Hepatocyte (in vitro differentiated cells): ENCODE measurements at regions not wholly inside any gene's neighbourhood (a gene's known extent, or its start where the extent isn't known, plus 50 kb on each side); places are given as distances from the start of the nearest gene placed in this dataset.

ENCODE experiments used
- DNase-seq: peaks from one replicate; pipeline ENCODE4 v3.0.0-alpha.2; 2016; ENCODE audit warnings: low spot score
- H2AFZ ChIP-seq: fragments of 200-600 bp; sonication (generic); 2 replicates; pipeline ENCODE4 v1.6.0; 2016; ENCODE audit warnings: antibody characterized with exemption, mild to moderate bottlenecking
- H3K27ac ChIP-seq: fragments of 200-600 bp; sonication (generic); 2 replicates; pipeline ENCODE4 v1.5.1; 2016; ENCODE audit warnings: mild to moderate bottlenecking
- H3K27me3 ChIP-seq: fragments of 200-600 bp; sonication (generic); 2 replicates; pipeline ENCODE4 v1.6.1; 2016
- H3K36me3 ChIP-seq: fragments of 200-600 bp; sonication (generic); replicated peaks from 2 replicates; pipeline ENCODE4 v1.5.1; 2016; ENCODE audit warnings: low read depth; ENCODE audit not compliant: insufficient read depth
- H3K4me1 ChIP-seq: fragments of 200-600 bp; sonication (generic); 2 replicates; pipeline ENCODE4 v1.5.1; 2016; ENCODE audit warnings: mild to moderate bottlenecking, moderate library complexity; ENCODE audit not compliant: insufficient read depth
- H3K4me2 ChIP-seq: fragments of 200-600 bp; sonication (generic); 2 replicates; pipeline ENCODE4 v1.6.0; 2016
- H3K4me3 ChIP-seq: fragments of 200-600 bp; sonication (generic); 2 replicates; pipeline ENCODE4 v1.5.1; 2016; ENCODE audit warnings: mild to moderate bottlenecking
- H3K79me2 ChIP-seq: fragments of 200-600 bp; sonication (generic); 2 replicates; pipeline ENCODE4 v1.6.0; 2017; ENCODE audit warnings: mild to moderate bottlenecking
- H3K9me2 ChIP-seq: fragments of 200-600 bp; sonication (generic); replicated peaks from 2 replicates; pipeline ENCODE4 v1.6.0; 2017; ENCODE audit warnings: mild to moderate bottlenecking; ENCODE audit not compliant: insufficient read depth
- H3K9me3 ChIP-seq: fragments of 200-600 bp; sonication (generic); 2 replicates; pipeline ENCODE4 v1.5.1; 2016; ENCODE audit warnings: low read depth, mild to moderate bottlenecking
- H4K20me1 ChIP-seq: fragments of 200-600 bp; sonication (generic); 2 replicates; pipeline ENCODE4 v1.6.0; 2016; ENCODE audit warnings: mild to moderate bottlenecking; ENCODE audit not compliant: insufficient read depth, poor library complexity, severe bottlenecking
- CTCF ChIP-seq: fragments of 200-600 bp; sonication (generic); IDR thresholded peaks from 2 replicates; pipeline ENCODE4 v1.5.1; 2016; ENCODE audit warnings: antibody characterized with exemption, mild to moderate bottlenecking; ENCODE audit not compliant: poor library complexity
- EZH2 ChIP-seq: fragments of 200-600 bp; sonication (generic); IDR thresholded peaks from 2 replicates; pipeline ENCODE4 v1.6.1; 2016; ENCODE audit warnings: antibody characterized with exemption, mild to moderate bottlenecking, borderline replicate concordance
- EZH2phosphoT487 ChIP-seq: fragments of 200-600 bp; sonication (generic); IDR thresholded peaks from one replicate; pipeline ENCODE4 v1.6.1; 2018; ENCODE audit warnings: antibody characterized with exemption, mild to moderate bottlenecking, low read depth, moderate library complexity; ENCODE audit not compliant: unreplicated experiment, severe bottlenecking
- WGBS: methylation state at CpG from one replicate; pipeline ENCODE4 v1.1.6; 2016; ENCODE audit warnings: low lambda C conversion rate; ENCODE audit errors: missing lambda C conversion rate; 5-methylcytosine and 5-hydroxymethylcytosine counted together

- no peaks in the 10 kb centered on the region for H4K20me1 ChIP-seq
- no peak overlapping the region for H3K27ac ChIP-seq
- no peak overlapping the region for H3K4me3 ChIP-seq
- DNase-seq, result no peak
- no peak overlapping the region for H2AFZ ChIP-seq
- H3K27me3 ChIP-seq, result no peaks in the 10 kb centered on the region
- H3K4me2 ChIP-seq, result no peak overlapping the region
- no peaks in the 10 kb centered on the region for H3K9me3 ChIP-seq
- H3K4me1 ChIP-seq, result no peaks in the 10 kb centered on the region
- WGBS, result 83% methylated on average over 1 of the region's 1 CpG
- H3K79me2 ChIP-seq, result no peaks in the 10 kb centered on the region
- TF ChIP-seq EZH2, result no peak
- TF ChIP-seq CTCF, result no peak
- TF ChIP-seq EZH2phosphoT487, result no peak
- H3K9me2 ChIP-seq, result no peaks in the 10 kb centered on the region
- H3K36me3 ChIP-seq, result no peaks in the 10 kb centered on the region
Observed at GRCh38 chr2:161052214-161052613, 108.0 kb upstream of the TANK start.

- H3K27me3 ChIP-seq, result no peaks in the 10 kb centered on the region
- no peaks in the 10 kb centered on the region for H3K4me1 ChIP-seq
- no peak overlapping the region for H3K4me3 ChIP-seq
- H3K4me2 ChIP-seq, result no peak overlapping the region
- no peak overlapping the region for H3K27ac ChIP-seq
- no peaks in the 10 kb centered on the region for H3K36me3 ChIP-seq
- no peaks in the 10 kb centered on the region for H4K20me1 ChIP-seq
- no peak overlapping the region for H2AFZ ChIP-seq
- TF ChIP-seq EZH2 (no peak), CTCF (no peak), EZH2phosphoT487 (no peak)
- no peaks in the 10 kb centered on the region for H3K9me3 ChIP-seq
- no peak for DNase-seq
- no peaks in the 10 kb centered on the region for H3K79me2 ChIP-seq
- no peaks in the 10 kb centered on the region for H3K9me2 ChIP-seq
Observed at GRCh38 chr2:161055289-161055688, 104.9 kb upstream of the TANK start.

GRCh38 chr2:161059388-161059787 is 100.8 kb upstream of the TANK start:
- peaks cover 10% of the 10 kb centered on the region for H3K4me1 ChIP-seq
- H3K27me3 ChIP-seq, result no peaks in the 10 kb centered on the region
- H4K20me1 ChIP-seq, result no peaks in the 10 kb centered on the region
- WGBS, result 94% methylated on average over 1 of the region's 1 CpG
- no peaks in the 10 kb centered on the region for H3K79me2 ChIP-seq
- DNase-seq, result no peak
- no peak overlapping the region for H3K4me2 ChIP-seq
- H3K4me3 ChIP-seq, result no peak overlapping the region
- no peak overlapping the region for H3K27ac ChIP-seq
- no peak for TF ChIP-seq EZH2
- TF ChIP-seq CTCF, result no peak
- no peak for TF ChIP-seq EZH2phosphoT487
- no peak overlapping the region for H2AFZ ChIP-seq
- no peaks in the 10 kb centered on the region for H3K9me2 ChIP-seq
- H3K36me3 ChIP-seq, result no peaks in the 10 kb centered on the region
- no peaks in the 10 kb centered on the region for H3K9me3 ChIP-seq

GRCh38 chr2:161061786-161062185 is 98.4 kb upstream of the TANK start:
- no peak for TF ChIP-seq EZH2
- no peak for TF ChIP-seq CTCF
- no peak for TF ChIP-seq EZH2phosphoT487
- Histone ChIP-seq H3K4me2 (no peak overlapping the region), H4K20me1 (no peaks in the 10 kb centered on the region), H3K27me3 (no peaks in the 10 kb centered on the region), H3K36me3 (no peaks in the 10 kb centered on the region), H3K9me3 (no peaks in the 10 kb centered on the region), H3K27ac (no peak overlapping the region), H3K79me2 (no peaks in the 10 kb centered on the region), H3K4me3 (no peak overlapping the region), H3K9me2 (no peaks in the 10 kb centered on the region), H2AFZ (peak overlapping the region; percentile 33), H3K4me1 (peaks cover 10% of the 10 kb centered on the region)
- 54% methylated on average over 4 of the region's 4 CpGs for WGBS
- no peak for DNase-seq
